HG03108 (cell line): ENCODE measurements at regions not wholly inside any gene's neighbourhood (a gene's known extent, or its start where the extent isn't known, plus 50 kb on each side); places are given as distances from the start of the nearest gene placed in this dataset.
"Not testable (repeated sequence)": the region's sequence is repeated elsewhere in the genome, so short reads cannot be mapped to it uniquely, and the experiment has no call there.

Experiments used
- ATAC-seq: cut with Tn5 transposase; IDR thresholded peaks from one replicate; pipeline ENCODE4 v1.9.1; 2021; ENCODE audit warnings: moderate library complexity; ENCODE audit not compliant: unreplicated experiment

- ATAC-seq, result not testable (repeated sequence)
Measured at GRCh38 chr17:20681746-20682722, 102.5 kb downstream of the CDRT15L2 start.

- ATAC-seq, result not testable (repeated sequence)
Measured at GRCh38 chr17:20683651-20684229, 104.2 kb downstream of the CDRT15L2 start.

- ATAC-seq, result not testable (repeated sequence)
Measured at GRCh38 chr17:20684975-20685374, 105.5 kb downstream of the CDRT15L2 start.

- ATAC-seq, result not testable (repeated sequence)
Measured at GRCh38 chr17:20687584-20687983, 108.1 kb downstream of the CDRT15L2 start.

- ATAC-seq, result not testable (repeated sequence)
Measured at GRCh38 chr17:20689170-20689749, 109.7 kb downstream of the CDRT15L2 start.

- ATAC-seq, result not testable (repeated sequence)
Measured at GRCh38 chr17:20692706-20693105, 113.2 kb downstream of the CDRT15L2 start.

GRCh38 chr17:20695871-20696270 lies 116.3 kb downstream of the CDRT15L2 start:
- ATAC-seq, result not testable (repeated sequence)

GRCh38 chr17:20698463-20699206 lies 119.1 kb downstream of the CDRT15L2 start:
- ATAC-seq, result peak; percentile 92

GRCh38 chr17:20700528-20700927 lies 121.0 kb downstream of the CDRT15L2 start:
- not testable (repeated sequence) for ATAC-seq

GRCh38 chr17:20701366-20701765 lies 121.8 kb downstream of the CDRT15L2 start:
- not testable (repeated sequence) for ATAC-seq

- no peak for ATAC-seq
Measured at GRCh38 chr17:20702692-20703091, 123.2 kb downstream of the CDRT15L2 start.

GRCh38 chr17:20703781-20704180 lies 124.3 kb downstream of the CDRT15L2 start:
- no peak for ATAC-seq

GRCh38 chr17:20705186-20705585 lies 125.7 kb downstream of the CDRT15L2 start:
- not testable (repeated sequence) for ATAC-seq

GRCh38 chr17:20706751-20707373 lies 127.3 kb downstream of the CDRT15L2 start:
- ATAC-seq, result no peak

- ATAC-seq, result not testable (repeated sequence)
Measured at GRCh38 chr17:20708821-20709220, 129.3 kb downstream of the CDRT15L2 start.

- ATAC-seq, result not testable (repeated sequence)
Measured at GRCh38 chr17:20716481-20716880, 137.0 kb downstream of the CDRT15L2 start.

GRCh38 chr17:20721171-20721570 lies 141.6 kb downstream of the CDRT15L2 start:
- no peak for ATAC-seq

- ATAC-seq, result not testable (repeated sequence)
Measured at GRCh38 chr17:20724391-20724790, 144.9 kb downstream of the CDRT15L2 start.

- ATAC-seq, result not testable (repeated sequence)
Measured at GRCh38 chr17:20727201-20727600, 147.7 kb downstream of the CDRT15L2 start.

- ATAC-seq, result no peak
Measured at GRCh38 chr17:20728181-20728580, 148.7 kb downstream of the CDRT15L2 start.
